Loucy (cell line): ENCODE measurements at regions not wholly inside any gene's neighbourhood (a gene's known extent, or its start where the extent isn't known, plus 50 kb on each side); places are given as distances from the start of the nearest gene placed in this dataset.

Experiments used
- EZH2phosphoT487 ChIP-seq: fragments of 200-600 bp; IDR thresholded peaks from 2 replicates; pipeline ENCODE4 v1.6.1; 2018; ENCODE audit warnings: antibody characterized with exemption, mild to moderate bottlenecking, moderate library complexity, borderline replicate concordance
- TF ChIP-seq, protein P1 (sequence below): fragments of 200-600 bp; sonication (generic); conservative IDR thresholded peaks from 2 replicates; pipeline ENCODE4 v1.5.1; 2014; ENCODE audit warnings: mild to moderate bottlenecking, antibody characterized with exemption, low read length

DNA sequence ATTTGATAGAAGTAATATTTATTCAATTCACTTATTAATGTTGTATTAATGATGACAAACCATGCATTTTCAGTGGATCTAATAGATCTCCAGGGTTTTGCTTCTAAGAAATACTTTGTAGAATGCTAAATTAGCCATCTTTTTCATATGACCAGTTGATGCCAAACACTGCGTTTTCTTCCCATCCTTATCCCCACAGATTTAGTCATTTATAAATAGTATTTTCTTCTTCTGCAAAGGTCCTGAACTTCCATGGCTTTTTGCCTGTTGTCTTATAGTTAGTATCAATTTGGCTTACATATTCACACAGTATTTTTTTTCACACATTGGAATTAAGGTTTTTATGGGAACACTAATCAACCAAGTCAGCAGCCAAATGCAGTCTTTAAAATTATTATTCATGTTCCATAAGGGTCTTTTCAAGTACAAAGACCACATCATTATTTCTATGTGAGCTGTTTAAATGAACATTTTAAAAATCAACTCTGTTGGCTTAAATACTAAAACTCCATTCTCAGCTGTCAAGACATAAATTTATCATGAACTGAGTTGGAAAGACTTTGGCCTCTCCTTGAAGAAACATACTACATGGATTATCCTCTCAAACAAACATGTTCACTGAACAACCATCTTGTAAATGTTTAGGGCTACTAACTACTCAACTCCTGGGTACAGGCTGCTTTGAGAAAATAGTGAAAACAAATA lies 1278.4 kb upstream of the FLRT2 start:
- TF ChIP-seq, protein P1, sequence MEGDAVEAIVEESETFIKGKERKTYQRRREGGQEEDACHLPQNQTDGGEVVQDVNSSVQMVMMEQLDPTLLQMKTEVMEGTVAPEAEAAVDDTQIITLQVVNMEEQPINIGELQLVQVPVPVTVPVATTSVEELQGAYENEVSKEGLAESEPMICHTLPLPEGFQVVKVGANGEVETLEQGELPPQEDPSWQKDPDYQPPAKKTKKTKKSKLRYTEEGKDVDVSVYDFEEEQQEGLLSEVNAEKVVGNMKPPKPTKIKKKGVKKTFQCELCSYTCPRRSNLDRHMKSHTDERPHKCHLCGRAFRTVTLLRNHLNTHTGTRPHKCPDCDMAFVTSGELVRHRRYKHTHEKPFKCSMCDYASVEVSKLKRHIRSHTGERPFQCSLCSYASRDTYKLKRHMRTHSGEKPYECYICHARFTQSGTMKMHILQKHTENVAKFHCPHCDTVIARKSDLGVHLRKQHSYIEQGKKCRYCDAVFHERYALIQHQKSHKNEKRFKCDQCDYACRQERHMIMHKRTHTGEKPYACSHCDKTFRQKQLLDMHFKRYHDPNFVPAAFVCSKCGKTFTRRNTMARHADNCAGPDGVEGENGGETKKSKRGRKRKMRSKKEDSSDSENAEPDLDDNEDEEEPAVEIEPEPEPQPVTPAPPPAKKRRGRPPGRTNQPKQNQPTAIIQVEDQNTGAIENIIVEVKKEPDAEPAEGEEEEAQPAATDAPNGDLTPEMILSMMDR = no peak
- no peak for TF ChIP-seq EZH2phosphoT487
